ENCODE measurements at regions not wholly inside any gene's neighbourhood (a gene's known extent, or its start where the extent isn't known, plus 50 kb on each side); places are given as distances from the start of the nearest gene placed in this dataset.
A peak's percentile ranks its signal among the peaks of the same experiment; 100 is the strongest.

GRCh38 chr20:39549733-39550132, 587.6 kb downstream of the DHX35 start:
- H3K36me3 ChIP-seq (ENCODE audit: insufficient read depth, low read length), result no peaks in the 10 kb centered on the region
- H3K79me2 ChIP-seq (ENCODE audit: insufficient read depth, low read length), result no peaks in the 10 kb centered on the region
- no peaks in the 10 kb centered on the region for H4K20me1 ChIP-seq (ENCODE audit: insufficient read depth, low read length, poor library complexity, severe bottlenecking)
- no peaks in the 10 kb centered on the region for H3K9me3 ChIP-seq (ENCODE audit: insufficient read depth, low read depth, low read length)
- H3K9me2 ChIP-seq (replicated peaks; ENCODE audit: low read depth, low read length), result no peaks in the 10 kb centered on the region
- H3K27me3 ChIP-seq (ENCODE audit: insufficient read depth, low read length, poor library complexity, severe bottlenecking), result no peaks in the 10 kb centered on the region
- H3K4me3 ChIP-seq (ENCODE audit: low read length, poor library complexity, severe bottlenecking), result no peak overlapping the region
- no peak overlapping the region for H3K9ac ChIP-seq (ENCODE audit: low read depth, low read length, poor library complexity, severe bottlenecking)
- H3F3A ChIP-seq (ENCODE audit: low read depth), result no peaks in the 10 kb centered on the region
- H3K4me1 ChIP-seq (ENCODE audit: insufficient read depth, low read length, poor library complexity, severe bottlenecking), result no peaks in the 10 kb centered on the region
- no peak overlapping the region for H2AFZ ChIP-seq (ENCODE audit: low read length)
- no peak overlapping the region for H3K4me2 ChIP-seq (ENCODE audit: low read depth, low read length, poor library complexity, severe bottlenecking)
- TF ChIP-seq CTCF (conservative IDR thresholded peaks at IDR 0.05; ENCODE audit: low read length) (no peak), EZH2phosphoT487 (IDR thresholded peaks at IDR 0.05; ENCODE audit: borderline replicate concordance) (no peak)

- no peaks in the 10 kb centered on the region for H3F3A ChIP-seq (ENCODE audit: low read depth)
- no peak for TF ChIP-seq EZH2phosphoT487 (IDR thresholded peaks at IDR 0.05; ENCODE audit: borderline replicate concordance)
- TF ChIP-seq CTCF (conservative IDR thresholded peaks at IDR 0.05; ENCODE audit: low read length), result peak; percentile 26; the same call in 1 of the 2 replicates
- no peaks in the 10 kb centered on the region for H3K36me3 ChIP-seq (ENCODE audit: insufficient read depth, low read length)
- H3K4me3 ChIP-seq (ENCODE audit: low read length, poor library complexity, severe bottlenecking), result no peak overlapping the region
- no peaks in the 10 kb centered on the region for H3K27me3 ChIP-seq (ENCODE audit: insufficient read depth, low read length, poor library complexity, severe bottlenecking)
- H3K79me2 ChIP-seq (ENCODE audit: insufficient read depth, low read length), result no peaks in the 10 kb centered on the region
- H3K9ac ChIP-seq (ENCODE audit: low read depth, low read length, poor library complexity, severe bottlenecking), result no peak overlapping the region
- H3K4me2 ChIP-seq (ENCODE audit: low read depth, low read length, poor library complexity, severe bottlenecking), result no peak overlapping the region
- no peaks in the 10 kb centered on the region for H4K20me1 ChIP-seq (ENCODE audit: insufficient read depth, low read length, poor library complexity, severe bottlenecking)
- H3K9me3 ChIP-seq (ENCODE audit: insufficient read depth, low read depth, low read length), result no peaks in the 10 kb centered on the region
- no peaks in the 10 kb centered on the region for H3K4me1 ChIP-seq (ENCODE audit: insufficient read depth, low read length, poor library complexity, severe bottlenecking)
- H2AFZ ChIP-seq (ENCODE audit: low read length), result no peak overlapping the region
- no peaks in the 10 kb centered on the region for H3K9me2 ChIP-seq (replicated peaks; ENCODE audit: low read depth, low read length)
Measured at GRCh38 chr20:39547546-39548408, 585.6 kb downstream of the DHX35 start.

GRCh38 chr20:39541136-39541803, 579.1 kb downstream of the DHX35 start:
- no peaks in the 10 kb centered on the region for H3K9me2 ChIP-seq (replicated peaks; ENCODE audit: low read depth, low read length)
- H3K27me3 ChIP-seq (ENCODE audit: insufficient read depth, low read length, poor library complexity, severe bottlenecking), result no peaks in the 10 kb centered on the region
- H4K20me1 ChIP-seq (ENCODE audit: insufficient read depth, low read length, poor library complexity, severe bottlenecking), result no peaks in the 10 kb centered on the region
- no peaks in the 10 kb centered on the region for H3K36me3 ChIP-seq (ENCODE audit: insufficient read depth, low read length)
- TF ChIP-seq EZH2phosphoT487 (IDR thresholded peaks at IDR 0.05; ENCODE audit: borderline replicate concordance) (no peak), CTCF (conservative IDR thresholded peaks at IDR 0.05; ENCODE audit: low read length) (no peak)
- no peak overlapping the region for H3K4me3 ChIP-seq (ENCODE audit: low read length, poor library complexity, severe bottlenecking)
- H3K9ac ChIP-seq (ENCODE audit: low read depth, low read length, poor library complexity, severe bottlenecking), result no peak overlapping the region
- H3K4me1 ChIP-seq (ENCODE audit: insufficient read depth, low read length, poor library complexity, severe bottlenecking), result no peaks in the 10 kb centered on the region
- no peaks in the 10 kb centered on the region for H3K79me2 ChIP-seq (ENCODE audit: insufficient read depth, low read length)
- no peaks in the 10 kb centered on the region for H3F3A ChIP-seq (ENCODE audit: low read depth)
- no peak overlapping the region for H2AFZ ChIP-seq (ENCODE audit: low read length)
- H3K9me3 ChIP-seq (ENCODE audit: insufficient read depth, low read depth, low read length), result no peaks in the 10 kb centered on the region
- H3K4me2 ChIP-seq (ENCODE audit: low read depth, low read length, poor library complexity, severe bottlenecking), result no peak overlapping the region
